Mucosa of descending colon (tissue), 3 donors: ENCODE measurements at regions not wholly inside any gene's neighbourhood (a gene's known extent, or its start where the extent isn't known, plus 50 kb on each side); places are given as distances from the start of the nearest gene placed in this dataset.

ENCODE experiments used
- ATAC-seq: fragments of 200-7000 bp; cut with Tn5 transposase; one replicate; pipeline ENCODE4 v1.9.1; 2020; ENCODE audit warnings: mild to moderate bottlenecking, moderate library complexity
- DNase-seq, 3 donors: peaks; one replicate each; pipeline ENCODE4 v3.0.0-alpha.2; 2020
- H3K36me3 ChIP-seq: fragments of 200-600 bp; one replicate; pipeline ENCODE4 v1.8.0; 2021; ENCODE audit warnings: low read depth, mild to moderate bottlenecking
- H3K4me1 ChIP-seq: fragments of 200-600 bp; one replicate; pipeline ENCODE4 v1.8.0; 2021; ENCODE audit warnings: low read depth, mild to moderate bottlenecking
- H3K4me3 ChIP-seq: fragments of 200-600 bp; one replicate; pipeline ENCODE4 v1.8.0; 2021; ENCODE audit warnings: mild to moderate bottlenecking
- H3K9me3 ChIP-seq: fragments of 200-600 bp; one replicate; pipeline ENCODE4 v1.8.0; 2021; ENCODE audit warnings: mild to moderate bottlenecking
- CTCF ChIP-seq: fragments of 200-600 bp; IDR thresholded peaks from one replicate; pipeline ENCODE4 v1.8.0; 2022; ENCODE audit warnings: antibody characterized with exemption, mild to moderate bottlenecking
- intact Hi-C, 2 donors: fragments of 100-400 bp; cut with DNase I in 1 of 2; cut with micrococcal nuclease in 1 of 2; formaldehyde crosslinking; loops; one replicate each; pipeline versions ENCODE4 v1.11.0 to v1.11.1; 2022; cut with DNase I, micrococcal nuclease
- donor health status: DM: no; HTN: no; CAD: no; lungs with moderate emphysema.
- donor health status: DM: no; HTN: no; CAD: no.
- donor health status: DM: no; HTN: yes; CAD: no.

- H3K9me3 ChIP-seq: peaks cover 17% of the 10 kb centered on the region
- H3K36me3 ChIP-seq: no peaks in the 10 kb centered on the region
- H3K4me3 ChIP-seq: no peak overlapping the region
- ATAC-seq: no peak
- DNase-seq: no peak
- no peaks in the 10 kb centered on the region for H3K4me1 ChIP-seq
- intact Hi-C loops: no loop called here
- no peak for TF ChIP-seq CTCF
Measured at GRCh38 chr5:4098226-4098625, 502.6 kb downstream of the IRX1 start.

- no peaks in the 10 kb centered on the region for H3K4me1 ChIP-seq
- no peaks in the 10 kb centered on the region for H3K36me3 ChIP-seq
- peaks cover 20% of the 10 kb centered on the region for H3K9me3 ChIP-seq
- TF ChIP-seq CTCF: no peak
- no peak overlapping the region for H3K4me3 ChIP-seq
- intact Hi-C loops: no loop called here
- ATAC-seq: no peak
- DNase-seq: no peak
Measured at GRCh38 chr5:4099386-4099785, 503.8 kb downstream of the IRX1 start.

- DNase-seq (no peak), ATAC-seq (no peak)
- peaks cover 18% of the 10 kb centered on the region for H3K9me3 ChIP-seq
- no peak overlapping the region for H3K4me3 ChIP-seq
- intact Hi-C loops: no loop called here
- H3K4me1 ChIP-seq: no peaks in the 10 kb centered on the region
- H3K36me3 ChIP-seq: no peaks in the 10 kb centered on the region
- no peak for TF ChIP-seq CTCF
Measured at GRCh38 chr5:4100739-4101138, 505.1 kb downstream of the IRX1 start.

- TF ChIP-seq CTCF: no peak
- Histone ChIP-seq H3K9me3 (peaks cover 18% of the 10 kb centered on the region), H3K36me3 (no peaks in the 10 kb centered on the region), H3K4me3 (no peak overlapping the region), H3K4me1 (no peaks in the 10 kb centered on the region)
- intact Hi-C loops: no loop called here
- DNase-seq: no peak
- no peak for ATAC-seq
Measured at GRCh38 chr5:4101189-4101588, 505.6 kb downstream of the IRX1 start.

- no peaks in the 10 kb centered on the region for H3K36me3 ChIP-seq
- ATAC-seq: no peak
- no peak overlapping the region for H3K4me3 ChIP-seq
- no peak for DNase-seq
- intact Hi-C loops: no loop called here
- H3K4me1 ChIP-seq: no peaks in the 10 kb centered on the region
- no peak for TF ChIP-seq CTCF
- peaks cover 7% of the 10 kb centered on the region for H3K9me3 ChIP-seq
Measured at GRCh38 chr5:4104831-4105597, 509.4 kb downstream of the IRX1 start.

DNA sequence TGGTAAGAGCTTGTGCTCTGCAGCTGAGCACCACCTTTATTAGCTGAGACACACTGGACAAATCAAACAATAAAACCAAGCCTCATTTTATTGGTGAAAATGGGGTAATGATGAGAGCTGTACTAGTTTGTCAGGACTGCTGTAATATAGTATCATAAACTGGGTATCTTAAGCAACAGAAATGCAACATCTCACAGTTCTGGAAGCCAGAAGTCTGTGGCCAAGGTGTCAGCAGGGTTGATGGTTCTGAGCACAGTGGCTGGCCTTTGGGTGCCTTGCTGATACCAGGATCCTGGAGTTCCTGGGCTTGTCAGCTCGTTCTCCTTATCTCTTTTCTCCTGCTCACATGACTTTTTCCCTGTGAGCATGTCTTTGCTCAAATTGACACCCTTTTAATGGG, 513.1 kb downstream of the IRX1 start:
- Histone ChIP-seq H3K36me3 (no peaks in the 10 kb centered on the region), H3K4me1 (no peaks in the 10 kb centered on the region), H3K4me3 (no peak overlapping the region), H3K9me3 (peaks cover 7% of the 10 kb centered on the region)
- no peak for TF ChIP-seq CTCF
- no peak for ATAC-seq
- DNase-seq: no peak
- intact Hi-C loops: no loop called here
